ENCODE measurements at regions not wholly inside any gene's neighbourhood (a gene's known extent, or its start where the extent isn't known, plus 50 kb on each side); places are given as distances from the start of the nearest gene placed in this dataset.

- Histone ChIP-seq H3K4me1 (ENCODE audit: control insufficient read depth, extremely low read depth, insufficient read depth, low read length) (no peaks in the 10 kb centered on the region), H3K9ac (replicated peaks; ENCODE audit: extremely low read depth, insufficient read depth, low read length) (no peak overlapping the region), H3K9me3 (replicated peaks; ENCODE audit: control insufficient read depth, insufficient read depth, low read length) (no peaks in the 10 kb centered on the region), H3K79me2 (ENCODE audit: control insufficient read depth, insufficient read depth, low read length) (no peaks in the 10 kb centered on the region), H3K4me3 (replicated peaks in 1 of 3; ENCODE audit: insufficient read depth in 1 of 3, low read depth in 1 of 3, low read length in 3 of 3) (no peak overlapping the region), H3K27ac (ENCODE audit: insufficient read depth, low read depth, low read length) (no peak overlapping the region), H4K20me1 (replicated peaks; ENCODE audit: control insufficient read depth, extremely low read depth, insufficient read depth, low read length) (no peaks in the 10 kb centered on the region), H2AFZ (ENCODE audit: low read depth, low read length) (no peak overlapping the region), H3K36me3 (ENCODE audit: control insufficient read depth in 2 of 2, extremely low read depth in 1 of 2, insufficient read depth in 2 of 2, low read length in 2 of 2) (no peaks in the 10 kb centered on the region), H3K9me1 (replicated peaks; ENCODE audit: control insufficient read depth, extremely low read depth, insufficient read depth, low read length) (no peaks in the 10 kb centered on the region), H3K4me2 (ENCODE audit: insufficient read depth, low read length) (no peak overlapping the region), H3K27me3 (ENCODE audit: control insufficient read depth in 2 of 2, insufficient read depth in 2 of 2, low read length in 2 of 2) (no peaks in the 10 kb centered on the region)
- no peak for TF ChIP-seq FOS (IDR thresholded peaks at IDR 0.05; ENCODE audit: borderline replicate concordance, insufficient read depth, low read length)
- no peak for TF ChIP-seq JUN (IDR thresholded peaks at IDR 0.05; ENCODE audit: borderline replicate concordance, insufficient read depth, insufficient read length, low read depth)
- TF ChIP-seq CTCF (IDR thresholded peaks at IDR 0.05; ENCODE audit: extremely low read depth in 1 of 2, insufficient read depth in 1 of 2, low read depth in 1 of 2, low read length in 2 of 2) = no peak
- no peak for TF ChIP-seq MAX (IDR thresholded peaks at IDR 0.05; ENCODE audit: insufficient read depth, insufficient read length)
- TF ChIP-seq GATA2 (IDR thresholded peaks at IDR 0.05; ENCODE audit: insufficient read depth, insufficient read length, low read depth, low read length) = no peak
- TF ChIP-seq POLR2AphosphoS5 (IDR thresholded peaks at IDR 0.05; ENCODE audit: insufficient read depth, low read depth, low read length) = no peak
- no peak for TF ChIP-seq POLR2A (IDR thresholded peaks at IDR 0.05; ENCODE audit: low read depth, low read length)
- TF ChIP-seq MYC (IDR thresholded peaks at IDR 0.05; ENCODE audit: low read depth, low read length) = no peak
- no peak for TF ChIP-seq EZH2 (IDR thresholded peaks at IDR 0.05; ENCODE audit: borderline replicate concordance, low read depth, low read length, severe bottlenecking)
- DNase-seq (ENCODE audit: low read depth, low spot score) (no peak), FAIRE-seq (no peak)
- intact Hi-C loops (cut with micrococcal nuclease) = no loop called here
- ChIA-PET POLR2A (no interaction called here), CTCF (no interaction called here)
- BruUV-seq (replicated peaks) = no TSS peak
- dilution Hi-C loops (cut with MboI; ENCODE audit: extremely low pct_ligation_motif_present, low sequenced_read_pairs) = no loop called here
Measured at GRCh38 chr3:127485396-127486170, 105.0 kb downstream of the TPRA1 start.

Measured in endothelial cell of umbilical vein (primary cell).